ENCODE measurements at regions not wholly inside any gene's neighbourhood (a gene's known extent, or its start where the extent isn't known, plus 50 kb on each side); places are given as distances from the start of the nearest gene placed in this dataset.
"Not testable (repeated sequence)": the region's sequence is repeated elsewhere in the genome, so short reads cannot be mapped to it uniquely, and the experiment has no call there.

- TF ChIP-seq CTCF (conservative IDR thresholded peaks at IDR 0.05; ENCODE audit: low read length), result no peak
- no peak overlapping the region for H3K4me3 ChIP-seq (ENCODE audit: low read length)
- DNase-seq (ENCODE audit: low read depth), result no peak
Measured at GRCh38 chr2:128664499-128664971, 345.9 kb upstream of the HS6ST1 start.

- no peak for TF ChIP-seq CTCF (conservative IDR thresholded peaks at IDR 0.05; ENCODE audit: low read length)
- no peak for DNase-seq (ENCODE audit: low read depth)
Measured at GRCh38 chr2:128665113-128665512, 346.4 kb upstream of the HS6ST1 start.

GRCh38 chr2:128666596-128666995 lies 347.9 kb upstream of the HS6ST1 start:
- H3K4me3 ChIP-seq (ENCODE audit: low read length), result no peak overlapping the region
- no peak for DNase-seq (ENCODE audit: low read depth)
- no peak for TF ChIP-seq CTCF (conservative IDR thresholded peaks at IDR 0.05; ENCODE audit: low read length)

More at GRCh38 chr2:128665113-128665512, 346.4 kb upstream of the HS6ST1 start:
- no peak overlapping the region for H3K4me3 ChIP-seq (ENCODE audit: low read length)

- no peak for TF ChIP-seq CTCF (conservative IDR thresholded peaks at IDR 0.05; ENCODE audit: low read length)
- DNase-seq (ENCODE audit: low read depth), result no peak
- H3K4me3 ChIP-seq (ENCODE audit: low read length), result no peak overlapping the region
Measured at GRCh38 chr2:128667391-128667790, 348.7 kb upstream of the HS6ST1 start.

- DNase-seq (ENCODE audit: low read depth), result no peak
- no peak for TF ChIP-seq CTCF (conservative IDR thresholded peaks at IDR 0.05; ENCODE audit: low read length)
- no peak overlapping the region for H3K4me3 ChIP-seq (ENCODE audit: low read length)
Measured at GRCh38 chr2:128668946-128669345, 350.3 kb upstream of the HS6ST1 start.

- no peak overlapping the region for H3K4me3 ChIP-seq (ENCODE audit: low read length)
- no peak for DNase-seq (ENCODE audit: low read depth)
- TF ChIP-seq CTCF (conservative IDR thresholded peaks at IDR 0.05; ENCODE audit: low read length), result no peak
Measured at GRCh38 chr2:128670066-128670465, 351.4 kb upstream of the HS6ST1 start.

GRCh38 chr2:128671981-128672757 lies 353.5 kb upstream of the HS6ST1 start:
- not testable (repeated sequence) for DNase-seq (ENCODE audit: low read depth); H3K4me3 ChIP-seq (ENCODE audit: low read length)

GRCh38 chr2:128679680-128680079 lies 361.0 kb upstream of the HS6ST1 start:
- DNase-seq (ENCODE audit: low read depth); H3K4me3 ChIP-seq (ENCODE audit: low read length): not testable (repeated sequence)

All from AG10803 (cell line).